ENCODE measurements at regions not wholly inside any gene's neighbourhood (a gene's known extent, or its start where the extent isn't known, plus 50 kb on each side); places are given as distances from the start of the nearest gene placed in this dataset.

DNA sequence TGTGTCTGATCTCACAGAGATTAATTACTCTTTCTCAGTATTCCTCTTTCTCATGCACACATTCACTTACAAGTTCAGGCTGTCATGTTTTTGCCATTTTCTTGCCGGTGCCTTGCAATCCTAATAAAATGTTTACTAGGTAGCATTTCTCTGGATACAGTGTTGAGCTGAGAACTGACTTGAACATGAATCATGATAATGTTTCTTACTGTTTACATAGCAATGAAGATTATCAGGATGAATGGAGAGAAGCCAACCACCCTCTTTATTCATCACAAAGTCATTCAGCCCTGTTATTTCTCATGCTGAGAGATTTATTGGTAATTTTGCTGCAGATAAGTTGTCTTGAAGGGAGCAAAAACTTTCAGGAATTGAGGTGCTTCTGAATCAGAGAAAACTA lies 185.5 kb upstream of the ECI2 start:
- peaks cover 0 to 51% of the 10 kb centered on the region in 2 donors for H3K4me1 ChIP-seq
- no peaks in the 10 kb centered on the region for H3K27me3 ChIP-seq
- H3K9me3 ChIP-seq: no peaks in the 10 kb centered on the region
- H3K4me3 ChIP-seq: no peak overlapping the region
- no peaks in the 10 kb centered on the region for H3K36me3 ChIP-seq
- DNase-seq (ENCODE audit: low spot score): no peak
- TF ChIP-seq, protein P1, sequence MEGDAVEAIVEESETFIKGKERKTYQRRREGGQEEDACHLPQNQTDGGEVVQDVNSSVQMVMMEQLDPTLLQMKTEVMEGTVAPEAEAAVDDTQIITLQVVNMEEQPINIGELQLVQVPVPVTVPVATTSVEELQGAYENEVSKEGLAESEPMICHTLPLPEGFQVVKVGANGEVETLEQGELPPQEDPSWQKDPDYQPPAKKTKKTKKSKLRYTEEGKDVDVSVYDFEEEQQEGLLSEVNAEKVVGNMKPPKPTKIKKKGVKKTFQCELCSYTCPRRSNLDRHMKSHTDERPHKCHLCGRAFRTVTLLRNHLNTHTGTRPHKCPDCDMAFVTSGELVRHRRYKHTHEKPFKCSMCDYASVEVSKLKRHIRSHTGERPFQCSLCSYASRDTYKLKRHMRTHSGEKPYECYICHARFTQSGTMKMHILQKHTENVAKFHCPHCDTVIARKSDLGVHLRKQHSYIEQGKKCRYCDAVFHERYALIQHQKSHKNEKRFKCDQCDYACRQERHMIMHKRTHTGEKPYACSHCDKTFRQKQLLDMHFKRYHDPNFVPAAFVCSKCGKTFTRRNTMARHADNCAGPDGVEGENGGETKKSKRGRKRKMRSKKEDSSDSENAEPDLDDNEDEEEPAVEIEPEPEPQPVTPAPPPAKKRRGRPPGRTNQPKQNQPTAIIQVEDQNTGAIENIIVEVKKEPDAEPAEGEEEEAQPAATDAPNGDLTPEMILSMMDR (IDR thresholded peaks at IDR 0.05): no peak
- peak overlapping the region; percentile 2 to 47 for H3K27ac ChIP-seq

DNA sequence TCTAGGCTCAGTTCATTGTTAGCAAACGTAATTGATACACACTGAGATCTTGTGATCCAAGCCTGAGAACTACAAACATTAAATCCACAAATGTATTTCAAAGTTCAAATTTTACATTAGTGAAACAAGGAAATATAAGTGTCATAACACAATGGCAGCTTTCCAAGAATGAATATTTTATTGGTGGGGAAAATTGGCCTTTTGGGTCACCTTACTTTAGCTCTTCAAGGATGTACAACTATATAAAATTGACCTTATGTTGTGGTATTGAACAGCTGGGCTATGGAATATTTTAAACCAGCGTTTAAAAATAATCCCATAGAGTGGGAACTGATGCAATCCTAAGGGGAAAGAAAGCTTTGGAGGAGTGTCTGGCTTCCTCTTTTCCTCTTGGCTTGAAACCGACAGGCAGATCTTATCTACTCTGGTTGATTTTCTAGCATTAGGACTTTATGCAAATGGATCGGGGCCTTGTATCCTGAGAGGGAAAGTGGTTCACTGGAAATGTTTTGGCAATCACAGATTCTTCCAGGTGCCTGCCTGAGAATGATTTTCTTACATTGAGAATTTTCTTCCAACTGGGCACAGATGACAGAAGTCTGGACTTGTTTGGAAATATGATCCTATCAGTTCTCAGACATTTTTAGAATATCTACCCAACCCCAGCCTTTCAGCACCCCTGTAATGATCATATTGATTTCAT lies 184.8 kb upstream of the ECI2 start:
- TF ChIP-seq, protein P1 (IDR thresholded peaks at IDR 0.05): no peak
- no peaks in the 10 kb centered on the region for H3K36me3 ChIP-seq
- H3K9me3 ChIP-seq: no peaks in the 10 kb centered on the region
- peaks cover 0 to 51% of the 10 kb centered on the region in 2 donors for H3K4me1 ChIP-seq
- H3K27me3 ChIP-seq: no peaks in the 10 kb centered on the region
- H3K27ac ChIP-seq: peak overlapping the region; percentile 2 to 47
- no peak overlapping the region for H3K4me3 ChIP-seq
- no peak for DNase-seq (ENCODE audit: low spot score)

DNA sequence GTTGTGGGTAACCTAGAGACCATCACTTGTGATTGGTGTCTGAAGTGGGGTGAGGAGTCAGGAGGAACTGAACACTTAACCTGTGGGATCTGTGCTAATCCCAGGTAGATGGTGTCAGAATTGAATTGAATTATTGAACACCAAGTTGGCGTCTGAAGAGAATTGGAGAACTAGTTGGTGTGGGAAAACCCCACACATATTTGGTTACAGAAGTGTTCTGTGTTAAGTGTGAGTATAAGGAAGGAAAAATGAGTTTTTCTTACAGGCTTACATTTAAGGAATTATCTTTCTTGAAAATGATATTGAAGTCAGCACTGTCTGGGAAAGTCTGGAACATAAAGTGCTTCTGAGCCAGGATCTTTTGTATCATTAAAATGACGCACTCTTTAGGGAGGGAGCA lies 182.9 kb upstream of the ECI2 start:
- TF ChIP-seq, protein P1 (IDR thresholded peaks at IDR 0.05): no peak
- no peak overlapping the region for H3K4me3 ChIP-seq
- no peaks in the 10 kb centered on the region for H3K9me3 ChIP-seq
- H3K36me3 ChIP-seq: no peaks in the 10 kb centered on the region
- H3K4me1 ChIP-seq: peaks cover 0 to 53% of the 10 kb centered on the region in 2 donors
- DNase-seq (ENCODE audit: low spot score): no peak
- H3K27ac ChIP-seq: no peak overlapping the region
- H3K27me3 ChIP-seq: no peaks in the 10 kb centered on the region

DNA sequence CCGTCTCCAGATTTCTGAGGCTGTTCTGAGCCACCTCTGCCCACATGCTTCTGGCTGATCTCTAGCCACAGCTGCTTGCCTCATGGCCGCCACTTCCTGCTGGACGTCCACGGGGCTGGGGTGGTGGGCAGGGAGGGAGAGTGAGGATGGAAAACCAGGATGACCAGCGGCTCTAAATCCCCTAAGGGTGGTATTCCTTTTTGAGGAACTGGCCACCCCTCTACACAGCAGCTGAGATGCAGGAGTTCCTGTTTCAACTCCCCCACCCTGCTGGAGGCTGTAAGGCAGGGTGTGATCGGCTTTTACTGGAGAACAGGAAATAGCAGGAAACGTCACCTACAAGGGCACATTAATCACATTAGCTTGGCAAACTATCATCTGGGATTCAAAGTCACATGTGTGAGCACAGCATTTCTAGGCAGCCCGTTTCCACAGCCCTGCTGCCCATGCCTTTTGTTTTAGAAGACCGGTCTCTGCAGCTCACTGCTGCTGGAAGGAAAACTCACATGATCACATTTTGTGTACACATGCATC lies 181.6 kb upstream of the ECI2 start:
- Histone ChIP-seq H3K4me1 (peaks cover 0 to 56% of the 10 kb centered on the region in 2 donors), H3K9me3 (peaks cover 0 to 13% of the 10 kb centered on the region in 2 donors), H3K27me3 (no peaks in the 10 kb centered on the region), H3K36me3 (no peaks in the 10 kb centered on the region), H3K27ac (peak overlapping the region; percentile 69 to 75), H3K4me3 (no peak overlapping the region)
- DNase-seq (ENCODE audit: low spot score): peak; percentile 75
- TF ChIP-seq, protein P1 (IDR thresholded peaks at IDR 0.05): no peak

DNA sequence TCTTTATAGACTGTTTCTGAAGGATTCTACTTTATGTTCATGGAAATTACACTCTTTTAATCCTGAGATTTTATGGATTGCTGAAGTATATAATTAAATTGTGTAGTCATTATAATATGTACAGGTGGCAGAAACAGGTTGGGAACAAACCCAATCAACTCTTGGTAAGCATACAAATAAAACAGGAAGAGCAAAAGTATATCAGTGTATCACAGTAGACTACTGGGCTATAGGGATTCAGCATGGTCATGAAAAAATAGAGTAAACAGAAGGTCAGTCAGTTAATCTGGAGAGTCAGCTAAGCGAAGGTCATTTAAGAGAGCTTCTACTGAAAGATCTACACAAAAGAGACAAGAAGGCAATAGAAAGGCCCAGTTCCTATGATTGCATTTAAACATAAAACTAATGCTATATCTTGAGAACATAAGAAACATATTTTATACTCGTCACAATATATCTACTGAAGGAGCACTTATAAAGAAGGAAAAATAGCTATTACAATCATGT lies 178.9 kb upstream of the ECI2 start:
- peak overlapping the region in 1 of 2 donors; percentile 13 for H3K27ac ChIP-seq
- H3K36me3 ChIP-seq: no peaks in the 10 kb centered on the region
- no peaks in the 10 kb centered on the region for H3K27me3 ChIP-seq
- no peak overlapping the region for H3K4me3 ChIP-seq
- TF ChIP-seq, protein P1 (IDR thresholded peaks at IDR 0.05): no peak
- peaks cover 0 to 32% of the 10 kb centered on the region in 2 donors for H3K4me1 ChIP-seq
- DNase-seq (ENCODE audit: low spot score): no peak
- H3K9me3 ChIP-seq: peaks cover 0 to 26% of the 10 kb centered on the region in 2 donors

Data from right atrium auricular region (tissue), 2 donors.